ENCODE measurements at regions not wholly inside any gene's neighbourhood (a gene's known extent, or its start where the extent isn't known, plus 50 kb on each side); places are given as distances from the start of the nearest gene placed in this dataset.

GRCh38 chr6:156283091-156283490 lies 494.1 kb upstream of the ARID1B start:
- no peak for DNase-seq (ENCODE audit: low read depth)
- H3K4me3 ChIP-seq (ENCODE audit: low read depth, low read length), result no peak overlapping the region
- TF ChIP-seq, protein P1, sequence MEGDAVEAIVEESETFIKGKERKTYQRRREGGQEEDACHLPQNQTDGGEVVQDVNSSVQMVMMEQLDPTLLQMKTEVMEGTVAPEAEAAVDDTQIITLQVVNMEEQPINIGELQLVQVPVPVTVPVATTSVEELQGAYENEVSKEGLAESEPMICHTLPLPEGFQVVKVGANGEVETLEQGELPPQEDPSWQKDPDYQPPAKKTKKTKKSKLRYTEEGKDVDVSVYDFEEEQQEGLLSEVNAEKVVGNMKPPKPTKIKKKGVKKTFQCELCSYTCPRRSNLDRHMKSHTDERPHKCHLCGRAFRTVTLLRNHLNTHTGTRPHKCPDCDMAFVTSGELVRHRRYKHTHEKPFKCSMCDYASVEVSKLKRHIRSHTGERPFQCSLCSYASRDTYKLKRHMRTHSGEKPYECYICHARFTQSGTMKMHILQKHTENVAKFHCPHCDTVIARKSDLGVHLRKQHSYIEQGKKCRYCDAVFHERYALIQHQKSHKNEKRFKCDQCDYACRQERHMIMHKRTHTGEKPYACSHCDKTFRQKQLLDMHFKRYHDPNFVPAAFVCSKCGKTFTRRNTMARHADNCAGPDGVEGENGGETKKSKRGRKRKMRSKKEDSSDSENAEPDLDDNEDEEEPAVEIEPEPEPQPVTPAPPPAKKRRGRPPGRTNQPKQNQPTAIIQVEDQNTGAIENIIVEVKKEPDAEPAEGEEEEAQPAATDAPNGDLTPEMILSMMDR (IDR thresholded peaks at IDR 0.05; ENCODE audit: control insufficient read depth, extremely low read depth, insufficient read depth), result no peak

DNA sequence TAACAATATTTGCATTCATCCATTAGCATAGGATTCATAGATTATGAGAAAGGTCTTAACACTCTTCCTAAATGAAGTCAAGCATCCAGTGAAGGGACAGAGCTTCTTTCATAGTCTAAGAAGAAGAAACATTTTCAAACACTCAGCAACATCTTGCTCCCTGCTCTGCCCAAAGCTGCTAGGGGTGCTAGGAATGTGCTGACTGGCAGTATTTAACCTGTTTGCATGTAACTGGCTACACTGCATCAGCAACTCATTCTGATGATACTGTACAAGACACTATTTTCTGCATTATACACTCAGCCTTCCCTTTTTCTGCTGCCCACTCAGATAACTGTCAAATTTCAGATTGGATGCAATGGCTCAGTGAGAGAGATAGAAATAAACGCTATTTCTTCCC lies 495.1 kb upstream of the ARID1B start:
- no peak for DNase-seq (ENCODE audit: low read depth)

GRCh38 chr6:156281266-156281665 lies 495.9 kb upstream of the ARID1B start:
- TF ChIP-seq, protein P1 (IDR thresholded peaks at IDR 0.05; ENCODE audit: control insufficient read depth, extremely low read depth, insufficient read depth), result no peak
- H3K4me3 ChIP-seq (ENCODE audit: low read depth, low read length), result no peak overlapping the region
- no peak for DNase-seq (ENCODE audit: low read depth)

More for the DNA sequence above, 495.1 kb upstream of the ARID1B start:
- H3K4me3 ChIP-seq (ENCODE audit: low read depth, low read length), result no peak overlapping the region
- TF ChIP-seq, protein P1 (IDR thresholded peaks at IDR 0.05; ENCODE audit: control insufficient read depth, extremely low read depth, insufficient read depth), result no peak

DNA sequence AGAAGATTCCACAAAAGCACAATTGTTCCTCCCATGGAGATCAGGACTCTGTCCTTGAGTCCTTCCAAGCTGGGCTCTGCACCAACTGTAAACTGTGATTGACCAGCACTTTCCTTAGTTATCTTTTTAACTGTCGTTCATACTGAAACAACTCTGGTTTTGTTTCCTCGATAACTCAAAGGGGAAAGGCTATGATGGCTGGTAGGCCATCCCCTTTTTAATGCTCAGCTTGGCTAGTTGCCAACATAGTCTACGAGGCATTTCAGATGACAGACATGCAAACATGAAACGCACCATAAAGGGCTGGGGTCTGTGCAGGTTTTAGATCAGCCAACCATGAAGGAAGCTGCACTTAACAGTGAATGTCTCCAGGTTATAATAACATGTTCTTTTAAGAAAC lies 497.1 kb upstream of the ARID1B start:
- TF ChIP-seq, protein P1 (IDR thresholded peaks at IDR 0.05; ENCODE audit: control insufficient read depth, extremely low read depth, insufficient read depth), result no peak
- DNase-seq (ENCODE audit: low read depth), result no peak
- H3K4me3 ChIP-seq (ENCODE audit: low read depth, low read length), result no peak overlapping the region

GRCh38 chr6:156279261-156279969 lies 497.8 kb upstream of the ARID1B start:
- TF ChIP-seq, protein P1 (IDR thresholded peaks at IDR 0.05; ENCODE audit: control insufficient read depth, extremely low read depth, insufficient read depth), result no peak
- no peak overlapping the region for H3K4me3 ChIP-seq (ENCODE audit: low read depth, low read length)
- DNase-seq (ENCODE audit: low read depth), result no peak

GRCh38 chr6:156273065-156273711 lies 504.0 kb upstream of the ARID1B start:
- TF ChIP-seq, protein P1 (IDR thresholded peaks at IDR 0.05; ENCODE audit: control insufficient read depth, extremely low read depth, insufficient read depth), result no peak
- no peak overlapping the region for H3K4me3 ChIP-seq (ENCODE audit: low read depth, low read length)
- DNase-seq (ENCODE audit: low read depth), result no peak

Data from LNCaP clone FGC (cell line).